Caco-2 (cell line): ENCODE measurements at regions not wholly inside any gene's neighbourhood (a gene's known extent, or its start where the extent isn't known, plus 50 kb on each side); places are given as distances from the start of the nearest gene placed in this dataset.

Experiments used
- BruUV-seq: library from RNA; stranded (reverse); fragments of 400-500 nt; replicated peaks from 2 replicates; lab custom pipeline; 2021; lab: Mats Ljungman, UMichigan
- CTCF ChIA-PET: fragments of 300-600 bp; sonication (Branson Sonifier 250); formaldehyde crosslinking; loops from one replicate; lab custom pipeline; 2022; ENCODE audit warnings: antibody characterized with exemption; lab: Charles Lee
- POLR2A ChIA-PET: fragments of 300-600 bp; sonication (Branson Sonifier 250); formaldehyde crosslinking; loops from one replicate; lab custom pipeline; 2022; ENCODE audit warnings: antibody characterized with exemption; lab: Charles Lee
- DNase-seq, 2 experiments: peaks; one replicate each; pipeline versions ENCODE4 v3.0.0 to v3.0.0-alpha.2; 2020 to 2022
- H3K27me3 ChIP-seq: replicated peaks from 2 replicates; pipeline ENCODE4 v1.6.0; 2011; ENCODE audit warnings: low read length; ENCODE audit not compliant: control insufficient read depth, insufficient read depth
- H3K36me3 ChIP-seq: 2 replicates; pipeline ENCODE4 v1.5.1; 2011; ENCODE audit warnings: low read length; ENCODE audit not compliant: control insufficient read depth, insufficient read depth
- H3K4me1 ChIP-seq: fragments of 250-450 bp; sonication (Bioruptor Pico); 2 replicates; pipeline ENCODE4 v1.5.1; 2020; ENCODE audit warnings: mild to moderate bottlenecking
- H3K4me3 ChIP-seq: 2 replicates; pipeline ENCODE4 v1.5.1; 2011; ENCODE audit warnings: low read depth, mild to moderate bottlenecking, control low read depth, low read length
- H3K9me3 ChIP-seq: fragments of 250-450 bp; sonication (Bioruptor Pico); 2 replicates; pipeline ENCODE4 v1.5.1; 2020; ENCODE audit warnings: mild to moderate bottlenecking, moderate library complexity
- H3K27ac Mint-ChIP-seq: one replicate; pipeline ENCODE4 v1.8.0; 2022; ENCODE audit warnings: mixed read lengths; ENCODE audit not compliant: unreplicated experiment
- H3K27me3 Mint-ChIP-seq: one replicate; pipeline ENCODE4 v1.8.0; 2022; ENCODE audit warnings: mixed read lengths; ENCODE audit not compliant: insufficient read depth, unreplicated experiment
- H3K36me3 Mint-ChIP-seq: one replicate; pipeline ENCODE4 v1.8.0; 2022; ENCODE audit warnings: mild to moderate bottlenecking, mixed read lengths; ENCODE audit not compliant: insufficient read depth, unreplicated experiment
- H3K4me1 Mint-ChIP-seq: one replicate; pipeline ENCODE4 v1.8.0; 2022; ENCODE audit warnings: low read depth, mixed read lengths; ENCODE audit not compliant: unreplicated experiment
- H3K4me3 Mint-ChIP-seq: one replicate; pipeline ENCODE4 v1.8.0; 2022; ENCODE audit warnings: mild to moderate bottlenecking, moderate library complexity, mixed read lengths; ENCODE audit not compliant: unreplicated experiment
- H3K9me3 Mint-ChIP-seq: one replicate; pipeline ENCODE4 v1.8.0; 2022; ENCODE audit warnings: mixed read lengths; ENCODE audit not compliant: unreplicated experiment
- intact Hi-C: fragments of 100-400 bp; cut with micrococcal nuclease; formaldehyde crosslinking; loops from one replicate; pipeline ENCODE4 v1.10.0; 2022; ENCODE audit not compliant: unreplicated experiment
- TF ChIP-seq, protein P1 (sequence below), 2 experiments: fragments of 200-600 bp in 1 of 2; IDR thresholded peaks; 1 replicate in 1 of 2; 2 replicates in 1 of 2; pipeline versions ENCODE4 v1.5.1 to v1.8.0; 2011 to 2022; ENCODE audit warnings: antibody characterized with exemption in 1 of 2, control low read depth in 1 of 2, inconsistent platforms in 1 of 2, low read depth in 1 of 2, low read length in 1 of 2, mild to moderate bottlenecking in 1 of 2, moderate library complexity in 1 of 2; ENCODE audit not compliant: insufficient read depth in 1 of 2, severe bottlenecking in 1 of 2, unreplicated experiment in 1 of 2

DNA sequence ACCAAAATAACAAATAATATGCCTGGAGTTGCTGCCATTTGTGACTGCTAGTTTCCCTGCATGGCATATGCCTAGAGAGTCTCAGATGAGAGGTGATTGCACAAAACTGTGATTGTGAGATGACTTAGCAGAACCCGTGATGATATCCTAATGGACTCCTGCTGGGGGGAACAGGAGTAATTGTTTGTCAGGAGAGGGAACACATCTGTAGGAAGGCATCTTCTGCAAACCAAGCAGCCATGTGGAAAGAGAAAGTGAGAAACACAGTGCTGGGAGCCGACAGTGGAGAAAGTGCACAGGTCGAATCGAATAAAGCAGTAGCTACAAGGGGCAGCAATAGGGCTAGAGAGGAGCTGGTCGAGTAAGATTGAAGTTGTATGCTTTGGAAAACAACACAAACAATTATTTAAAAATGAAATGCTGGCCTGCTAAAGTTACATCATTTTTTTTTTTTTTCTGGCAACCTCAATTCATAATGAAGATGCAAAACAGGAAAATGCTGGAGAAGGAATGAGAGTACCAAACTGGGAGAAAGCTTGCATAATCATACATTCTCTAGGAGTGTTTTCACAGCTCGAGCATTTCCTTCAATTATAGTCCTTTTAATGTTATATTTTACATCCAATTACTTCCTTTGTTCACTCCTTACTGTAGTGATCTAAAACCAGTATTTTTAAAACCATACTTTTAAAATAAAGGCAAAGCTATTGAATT lies 494.2 kb upstream of the AGTR1 start:
- Histone ChIP-seq H3K27me3 (no peaks in the 10 kb centered on the region), H3K9me3 (no peaks in the 10 kb centered on the region), H3K4me3 (no peak overlapping the region), H3K36me3 (no peaks in the 10 kb centered on the region), H3K4me1 (no peaks in the 10 kb centered on the region)
- H3K9me3 Mint-ChIP-seq, result no peaks in the 10 kb centered on the region
- TF ChIP-seq, protein P1, sequence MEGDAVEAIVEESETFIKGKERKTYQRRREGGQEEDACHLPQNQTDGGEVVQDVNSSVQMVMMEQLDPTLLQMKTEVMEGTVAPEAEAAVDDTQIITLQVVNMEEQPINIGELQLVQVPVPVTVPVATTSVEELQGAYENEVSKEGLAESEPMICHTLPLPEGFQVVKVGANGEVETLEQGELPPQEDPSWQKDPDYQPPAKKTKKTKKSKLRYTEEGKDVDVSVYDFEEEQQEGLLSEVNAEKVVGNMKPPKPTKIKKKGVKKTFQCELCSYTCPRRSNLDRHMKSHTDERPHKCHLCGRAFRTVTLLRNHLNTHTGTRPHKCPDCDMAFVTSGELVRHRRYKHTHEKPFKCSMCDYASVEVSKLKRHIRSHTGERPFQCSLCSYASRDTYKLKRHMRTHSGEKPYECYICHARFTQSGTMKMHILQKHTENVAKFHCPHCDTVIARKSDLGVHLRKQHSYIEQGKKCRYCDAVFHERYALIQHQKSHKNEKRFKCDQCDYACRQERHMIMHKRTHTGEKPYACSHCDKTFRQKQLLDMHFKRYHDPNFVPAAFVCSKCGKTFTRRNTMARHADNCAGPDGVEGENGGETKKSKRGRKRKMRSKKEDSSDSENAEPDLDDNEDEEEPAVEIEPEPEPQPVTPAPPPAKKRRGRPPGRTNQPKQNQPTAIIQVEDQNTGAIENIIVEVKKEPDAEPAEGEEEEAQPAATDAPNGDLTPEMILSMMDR (IDR thresholded peaks at IDR 0.05; ENCODE audit: insufficient read depth in 1 of 2, low read depth in 1 of 2, low read length in 1 of 2, severe bottlenecking in 1 of 2, unreplicated experiment in 1 of 2), result no peak
- ChIA-PET POLR2A (no interaction called here), CTCF (no interaction called here)
- H3K4me1 Mint-ChIP-seq, result no peaks in the 10 kb centered on the region
- DNase-seq, result no peak
- BruUV-seq, result no TSS peak
- H3K27ac Mint-ChIP-seq, result no peak overlapping the region
- no peaks in the 10 kb centered on the region for H3K27me3 Mint-ChIP-seq
- no peak overlapping the region for H3K4me3 Mint-ChIP-seq
- no peaks in the 10 kb centered on the region for H3K36me3 Mint-ChIP-seq
- intact Hi-C loops, result no loop called here

DNA sequence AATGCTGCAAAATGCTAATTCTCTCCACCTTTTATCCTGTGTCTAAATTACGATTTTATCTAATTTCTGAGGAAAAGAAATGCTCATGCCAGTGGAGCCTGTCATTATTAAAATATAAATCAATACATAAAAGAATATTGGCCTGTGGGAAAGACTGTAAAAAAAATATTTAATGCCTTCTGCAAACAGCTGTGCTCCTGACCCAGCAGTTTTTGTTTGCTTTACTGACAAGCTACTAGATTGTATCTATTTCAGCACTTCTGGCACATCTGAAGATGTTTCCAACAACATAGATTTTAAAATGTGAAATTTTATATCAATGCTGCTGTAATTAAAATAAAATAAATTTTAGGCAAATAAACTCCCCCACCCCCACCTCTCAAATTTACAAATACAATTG lies 493.6 kb upstream of the AGTR1 start:
- intact Hi-C loops, result no loop called here
- H3K4me3 ChIP-seq, result no peak overlapping the region
- TF ChIP-seq, protein P1 (IDR thresholded peaks at IDR 0.05; ENCODE audit: insufficient read depth in 1 of 2, low read depth in 1 of 2, low read length in 1 of 2, severe bottlenecking in 1 of 2, unreplicated experiment in 1 of 2), result no peak
- no TSS peak for BruUV-seq
- DNase-seq, result no peak
- H3K27ac Mint-ChIP-seq, result no peak overlapping the region
- ChIA-PET CTCF (no interaction called here), POLR2A (no interaction called here)
- H3K27me3 Mint-ChIP-seq, result no peaks in the 10 kb centered on the region
- no peaks in the 10 kb centered on the region for H3K27me3 ChIP-seq
- no peak overlapping the region for H3K4me3 Mint-ChIP-seq
- H3K4me1 ChIP-seq, result no peaks in the 10 kb centered on the region
- no peaks in the 10 kb centered on the region for H3K36me3 Mint-ChIP-seq
- H3K9me3 Mint-ChIP-seq, result no peaks in the 10 kb centered on the region
- H3K4me1 Mint-ChIP-seq, result peaks cover 2% of the 10 kb centered on the region
- no peaks in the 10 kb centered on the region for H3K36me3 ChIP-seq
- H3K9me3 ChIP-seq, result no peaks in the 10 kb centered on the region

DNA sequence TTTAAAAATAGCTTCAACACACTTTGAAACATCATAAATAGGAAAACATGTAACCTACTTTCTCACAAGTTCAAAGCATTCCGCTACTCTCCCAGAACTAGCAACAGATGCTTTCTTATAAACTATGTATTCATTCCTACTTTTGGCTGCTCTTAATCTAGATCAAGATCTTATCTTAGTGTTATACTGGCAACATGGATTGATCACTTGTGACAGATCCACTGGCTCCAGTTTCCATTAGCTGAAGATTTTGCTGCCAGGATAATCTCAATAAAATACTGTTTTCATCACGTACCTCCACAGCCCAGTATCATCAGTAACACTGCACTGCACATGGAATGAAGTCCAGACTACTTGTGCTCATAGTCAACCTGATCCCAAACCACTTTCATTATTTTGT lies 491.7 kb upstream of the AGTR1 start:
- Mint-ChIP-seq H3K27ac (no peak overlapping the region), H3K36me3 (no peaks in the 10 kb centered on the region), H3K9me3 (no peaks in the 10 kb centered on the region), H3K27me3 (no peaks in the 10 kb centered on the region), H3K4me1 (peaks cover 7% of the 10 kb centered on the region), H3K4me3 (no peak overlapping the region)
- Histone ChIP-seq H3K4me3 (no peak overlapping the region), H3K9me3 (no peaks in the 10 kb centered on the region), H3K27me3 (no peaks in the 10 kb centered on the region), H3K36me3 (no peaks in the 10 kb centered on the region), H3K4me1 (no peaks in the 10 kb centered on the region)
- intact Hi-C loops, result no loop called here
- DNase-seq, result no peak
- POLR2A ChIA-PET, result no interaction called here
- CTCF ChIA-PET, result no interaction called here
- BruUV-seq, result no TSS peak
- TF ChIP-seq, protein P1 (IDR thresholded peaks at IDR 0.05; ENCODE audit: insufficient read depth in 1 of 2, low read depth in 1 of 2, low read length in 1 of 2, severe bottlenecking in 1 of 2, unreplicated experiment in 1 of 2), result no peak
